Posterior vena cava (tissue), 2 donors: ENCODE measurements at regions not wholly inside any gene's neighbourhood (a gene's known extent, or its start where the extent isn't known, plus 50 kb on each side); places are given as distances from the start of the nearest gene placed in this dataset.

Source experiments
- DNase-seq: peaks from one replicate; pipeline ENCODE4 v3.0.0-alpha.2; 2020; ENCODE audit warnings: low spot score
- intact Hi-C, 2 donors: fragments of 100-400 bp; cut with DNase I; formaldehyde crosslinking; loops; one replicate each; pipeline versions ENCODE4 v1.14.1 to v1.14.2; 2022 to 2023
- donor health status: DM: yes; HTN: yes; CAD: no.
- donor health status: DM: yes; HTN: yes; CAD: no.

DNA sequence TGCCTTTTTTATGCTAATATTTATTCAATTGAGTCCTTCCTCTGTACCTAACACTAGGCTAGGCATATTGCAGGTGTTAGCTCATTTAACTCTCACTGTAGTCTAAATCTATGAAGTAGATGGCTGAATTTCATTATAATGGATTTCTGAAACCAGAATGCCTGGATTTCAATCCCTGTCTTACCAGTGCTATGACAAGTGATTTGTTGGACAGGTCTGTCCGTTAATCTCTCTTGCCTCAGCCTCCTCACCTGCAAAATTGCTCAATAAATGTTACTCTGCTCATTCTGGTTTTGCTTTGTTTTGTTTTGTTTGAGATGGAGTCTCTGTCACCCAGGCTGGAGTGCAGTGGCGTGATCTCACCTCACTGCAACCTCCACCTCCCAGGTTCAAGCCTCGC, 146.1 kb upstream of the ADGRL2 start:
- no peak for DNase-seq
- intact Hi-C loops: no loop called here

DNA sequence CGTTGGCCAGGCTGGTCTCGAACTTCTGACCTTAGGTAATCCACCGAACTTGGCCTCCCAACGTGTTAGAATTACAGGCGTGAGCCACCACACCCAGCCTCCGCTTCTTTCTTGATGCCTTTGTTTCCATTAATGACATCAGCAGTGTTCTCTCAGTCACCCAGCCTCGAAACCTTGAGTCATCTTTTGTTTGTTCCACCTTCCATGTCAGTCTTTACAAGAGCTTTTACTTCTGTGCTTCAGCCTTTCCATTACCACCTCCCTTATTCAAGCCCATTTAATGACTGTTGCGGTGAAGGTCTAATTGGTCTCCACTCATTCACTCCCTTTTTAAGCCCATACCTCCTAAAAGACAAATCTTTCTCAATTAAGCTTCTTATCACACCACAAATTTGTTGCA, 146.6 kb upstream of the ADGRL2 start:
- intact Hi-C loops: no loop called here
- no peak for DNase-seq

DNA sequence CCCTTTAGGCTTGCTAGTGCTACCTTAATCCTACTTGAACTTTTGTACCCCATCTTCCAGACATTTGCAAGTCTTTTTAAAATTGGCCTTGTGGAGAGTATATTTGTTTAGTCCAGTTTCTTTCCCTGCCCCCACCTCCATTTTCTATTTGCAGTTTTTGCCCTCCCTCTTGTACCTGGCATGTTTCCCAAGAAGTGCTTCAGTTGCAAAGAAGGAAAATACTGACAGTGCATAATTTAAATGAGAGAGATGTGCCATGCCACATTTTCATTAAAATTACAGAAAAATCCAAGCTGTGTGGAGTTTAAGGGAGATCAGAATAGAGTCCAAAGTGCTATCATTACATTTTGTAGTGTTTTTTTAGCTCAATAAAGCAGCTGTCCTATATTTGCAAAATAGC, 150.0 kb upstream of the ADGRL2 start:
- intact Hi-C loops: no loop called here
- DNase-seq: no peak

DNA sequence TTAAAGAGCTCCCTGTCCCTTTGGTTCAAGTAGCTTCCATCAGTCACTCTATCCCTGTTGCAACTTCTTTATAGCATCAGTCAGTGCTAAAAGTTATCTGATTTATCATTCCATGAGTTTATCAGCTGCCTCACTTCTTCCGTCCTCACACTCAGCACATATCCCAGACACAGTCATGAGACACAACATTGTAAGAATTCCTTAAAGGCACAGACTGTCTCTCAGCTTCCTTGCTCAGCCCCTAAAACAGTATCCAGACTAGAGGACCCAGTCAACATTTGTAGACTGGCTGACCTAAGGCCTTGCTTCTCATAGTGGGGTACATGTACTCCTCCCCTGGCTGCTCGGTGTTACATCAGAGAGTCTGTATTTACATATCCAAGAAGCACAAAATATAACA, 164.9 kb upstream of the ADGRL2 start:
- no peak for DNase-seq
- intact Hi-C loops: no loop called here

DNA sequence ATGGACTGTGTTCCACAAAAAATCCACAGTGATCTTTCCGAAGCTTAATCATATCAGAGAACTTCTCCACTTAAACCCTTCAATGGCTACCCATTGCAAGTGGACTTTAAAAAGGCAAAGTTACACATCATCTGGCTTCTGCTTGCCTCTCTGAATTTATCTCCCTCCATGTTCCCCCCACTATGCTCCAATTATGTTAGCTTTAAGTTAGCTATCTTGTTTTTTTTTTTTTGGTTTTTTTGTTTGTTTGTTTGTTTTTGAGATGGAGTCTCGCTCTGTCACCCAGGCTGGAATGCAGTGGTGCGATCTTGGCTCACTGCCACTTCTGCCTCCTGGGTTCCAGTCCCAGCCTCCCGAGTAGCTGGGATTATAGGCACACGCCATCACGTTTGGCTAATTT, 166.4 kb upstream of the ADGRL2 start:
- intact Hi-C loops: no loop called here
- DNase-seq: no peak

DNA sequence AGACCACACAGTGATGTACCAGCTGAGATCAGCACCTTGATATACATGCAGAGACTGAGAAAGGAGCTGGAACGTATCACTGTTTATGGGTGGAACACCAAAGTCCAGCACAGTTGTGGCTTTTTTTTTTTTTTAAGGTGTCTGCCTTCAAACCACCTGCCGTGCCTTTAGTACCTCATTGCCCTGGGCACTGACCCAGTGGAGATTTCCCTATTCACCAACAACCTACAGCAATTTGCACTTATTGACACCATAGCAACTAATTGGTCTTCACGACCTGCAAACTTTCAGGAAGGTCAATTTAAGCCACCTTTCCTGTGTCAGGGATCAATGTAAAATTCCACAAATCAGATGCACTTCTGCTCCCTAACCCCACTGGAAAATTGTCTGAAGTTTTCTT, 181.6 kb upstream of the ADGRL2 start:
- intact Hi-C loops: no loop called here

DNA sequence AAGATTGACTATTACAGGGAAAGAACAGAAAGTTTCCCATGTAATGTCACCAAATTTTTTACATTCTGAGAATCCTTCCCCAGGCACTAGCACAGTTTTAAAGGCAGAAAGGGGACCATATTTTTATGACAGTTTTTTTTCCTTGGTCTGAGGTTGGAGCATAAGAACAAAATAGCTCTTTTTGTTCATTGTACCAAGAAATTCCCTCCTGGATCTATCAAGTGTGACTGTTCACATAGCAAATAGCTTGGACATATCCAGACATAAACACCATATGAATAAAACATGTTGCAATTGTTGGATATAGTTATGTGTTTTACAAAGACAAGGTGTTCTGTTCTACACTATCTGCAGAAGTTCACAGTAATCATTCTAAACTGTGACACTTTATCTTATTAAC, 182.4 kb upstream of the ADGRL2 start:
- intact Hi-C loops: no loop called here
- no peak for DNase-seq

More for the DNA sequence above, 181.6 kb upstream of the ADGRL2 start:
- DNase-seq: no peak

DNA sequence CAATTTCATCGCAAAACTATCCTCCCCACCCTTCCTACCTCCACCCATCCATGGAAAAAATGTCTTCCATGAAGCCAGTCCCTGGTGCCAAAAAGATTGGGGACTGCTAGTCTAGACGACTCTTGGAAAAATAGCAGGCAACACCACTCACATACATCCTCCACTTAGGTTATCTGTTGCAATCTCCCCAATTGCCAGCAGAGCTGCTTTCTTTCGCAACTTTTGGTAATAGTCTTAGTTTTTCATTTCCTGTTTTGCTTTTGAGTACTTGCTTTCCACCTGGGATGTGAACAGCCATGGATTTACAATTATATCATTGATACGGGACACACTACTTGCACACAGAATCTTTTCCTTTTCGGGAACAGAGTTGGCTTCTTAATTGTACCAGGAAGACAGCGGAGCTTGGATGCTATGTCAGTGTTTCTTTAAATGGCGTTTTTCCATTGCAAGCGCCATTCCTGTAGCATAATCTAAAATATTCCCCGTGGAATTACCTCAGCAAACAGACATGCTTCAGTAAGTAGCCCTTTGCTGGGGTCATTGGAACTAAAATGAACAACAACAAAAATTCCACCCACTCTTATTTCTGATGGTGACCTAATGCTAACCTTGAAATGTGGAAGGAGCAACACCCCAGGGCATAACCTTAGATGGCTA, 183.3 kb upstream of the ADGRL2 start:
- intact Hi-C loops: no loop called here
- no peak for DNase-seq

DNA sequence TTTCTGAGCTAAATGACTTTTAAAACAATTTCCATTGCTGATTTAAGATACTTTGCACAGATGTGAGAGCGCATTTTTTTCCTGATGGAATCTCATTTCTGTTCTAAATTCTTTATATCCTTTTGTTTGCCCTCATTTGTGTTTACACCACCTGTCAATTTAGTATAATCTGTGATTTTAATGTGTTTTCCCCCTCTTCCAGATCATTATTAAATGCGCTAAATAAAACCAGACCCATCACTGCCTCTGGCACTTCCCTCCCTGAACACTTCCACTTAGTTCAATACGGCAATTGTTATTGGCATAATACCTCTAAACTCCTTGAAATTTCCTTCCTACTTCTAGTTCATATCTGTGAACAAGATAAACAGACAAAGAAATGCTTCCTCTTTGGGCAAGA, 186.9 kb upstream of the ADGRL2 start:
- no peak for DNase-seq
- intact Hi-C loops: no loop called here

DNA sequence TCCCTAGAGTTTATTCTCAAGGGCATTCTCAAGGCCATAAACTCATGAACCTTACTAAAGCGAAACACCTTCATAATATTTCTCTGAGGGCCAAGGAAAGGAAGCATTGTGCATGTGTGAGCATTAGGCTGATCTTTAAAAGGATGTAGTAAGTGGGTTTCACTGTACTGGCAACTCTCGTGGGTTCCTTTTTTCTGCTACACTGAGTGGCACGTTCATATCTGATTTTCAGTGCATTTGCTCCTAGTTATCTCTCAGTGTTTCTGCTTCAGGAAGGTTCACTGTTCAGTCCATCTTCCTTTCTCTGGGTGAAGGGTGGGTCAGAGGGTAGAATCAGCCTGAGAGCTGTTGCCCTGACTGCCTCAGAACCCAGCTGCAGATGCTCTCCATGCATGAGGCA, 192.8 kb upstream of the ADGRL2 start:
- intact Hi-C loops: no loop called here
- no peak for DNase-seq

DNA sequence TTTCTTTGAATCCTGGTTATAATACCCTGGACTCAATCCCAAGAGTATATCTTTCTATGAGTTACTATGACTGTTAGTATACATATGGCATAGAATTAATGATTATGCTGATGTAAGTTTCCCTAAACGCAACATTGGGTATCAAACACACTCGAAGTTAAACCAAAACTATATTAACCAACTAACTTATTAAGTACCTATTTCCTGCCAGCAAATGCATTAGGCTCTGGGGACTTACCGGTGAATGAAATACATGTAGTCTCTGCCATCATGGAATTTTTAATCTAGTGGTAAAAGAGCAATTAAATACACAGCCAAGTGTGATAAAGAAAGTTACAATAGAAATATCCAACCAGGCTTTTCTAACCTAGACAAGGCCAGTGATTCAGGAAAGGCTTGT, 193.6 kb upstream of the ADGRL2 start:
- DNase-seq: no peak
- intact Hi-C loops: no loop called here

DNA sequence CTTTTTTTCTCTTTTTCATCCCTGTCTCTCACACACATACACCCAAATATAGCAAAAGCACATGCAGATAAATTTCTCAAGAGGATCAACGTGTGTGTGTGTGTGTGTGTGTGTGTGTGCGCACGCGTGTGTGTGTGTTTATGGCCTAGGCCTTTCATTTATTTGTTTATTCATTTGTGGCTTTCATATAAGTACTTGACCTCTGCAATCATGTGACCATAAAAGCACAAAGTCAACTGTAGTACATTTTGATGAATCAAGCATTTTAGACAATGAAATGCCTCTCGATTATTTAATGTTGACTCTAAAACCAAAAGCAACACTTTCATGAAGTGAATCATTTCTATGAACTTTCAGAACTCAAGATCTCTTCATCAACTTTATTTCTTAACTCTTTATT, 194.1 kb upstream of the ADGRL2 start:
- no peak for DNase-seq
- intact Hi-C loops: no loop called here

DNA sequence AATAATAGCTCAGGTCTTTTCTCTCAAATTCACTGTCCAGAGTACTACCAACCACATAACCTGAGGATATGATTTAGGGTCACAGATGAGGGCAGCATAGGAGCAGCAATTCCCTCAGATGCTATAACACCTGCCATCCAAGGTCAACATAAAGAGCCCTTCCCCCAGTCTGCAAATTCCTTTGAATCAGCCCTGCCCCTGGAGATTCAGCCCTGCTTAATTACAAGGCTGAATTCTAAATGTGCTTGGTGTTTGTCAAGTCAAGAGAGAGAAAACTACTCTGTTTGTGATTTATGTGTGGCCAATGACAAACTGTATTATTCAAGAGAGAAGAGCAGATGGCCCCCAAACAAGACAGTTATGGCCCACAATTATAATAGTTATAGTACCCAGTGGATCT, 195.7 kb upstream of the ADGRL2 start:
- no peak for DNase-seq
- intact Hi-C loops: no loop called here

DNA sequence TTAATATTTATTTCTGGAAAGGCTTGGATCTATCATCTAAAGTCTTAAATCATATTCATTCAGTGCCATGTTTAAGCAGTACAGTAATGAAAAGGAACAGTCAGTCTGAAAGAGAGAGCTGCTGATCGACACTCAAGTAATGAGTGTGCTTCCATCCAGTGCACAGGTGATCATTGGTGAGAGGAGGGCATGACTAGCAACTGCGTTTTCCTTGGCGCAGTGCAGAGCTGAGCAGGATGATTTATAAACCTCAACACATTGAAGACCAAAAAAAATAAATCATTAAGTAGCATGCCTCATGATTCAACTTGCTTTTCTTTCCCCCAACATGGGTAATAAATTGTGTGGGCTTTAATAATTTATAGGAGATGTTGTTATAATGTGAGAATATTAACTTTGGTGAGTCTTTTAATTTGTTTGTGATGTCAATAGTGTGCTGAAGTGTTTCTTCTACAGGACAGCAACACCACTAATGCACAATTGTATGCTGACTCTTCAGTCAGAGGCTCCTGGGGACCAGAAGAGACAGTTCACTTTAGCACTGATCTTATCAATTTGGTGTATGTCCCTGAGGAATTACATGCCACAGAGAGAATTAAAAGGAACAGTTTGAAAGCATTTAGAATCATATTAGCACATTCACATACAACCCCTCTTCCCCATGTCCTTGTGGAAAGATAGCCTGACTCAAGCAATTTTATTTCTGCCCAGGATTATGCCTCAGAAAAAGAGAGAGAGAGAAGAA, 199.7 kb upstream of the ADGRL2 start:
- no peak for DNase-seq
- intact Hi-C loops: no loop called here

DNA sequence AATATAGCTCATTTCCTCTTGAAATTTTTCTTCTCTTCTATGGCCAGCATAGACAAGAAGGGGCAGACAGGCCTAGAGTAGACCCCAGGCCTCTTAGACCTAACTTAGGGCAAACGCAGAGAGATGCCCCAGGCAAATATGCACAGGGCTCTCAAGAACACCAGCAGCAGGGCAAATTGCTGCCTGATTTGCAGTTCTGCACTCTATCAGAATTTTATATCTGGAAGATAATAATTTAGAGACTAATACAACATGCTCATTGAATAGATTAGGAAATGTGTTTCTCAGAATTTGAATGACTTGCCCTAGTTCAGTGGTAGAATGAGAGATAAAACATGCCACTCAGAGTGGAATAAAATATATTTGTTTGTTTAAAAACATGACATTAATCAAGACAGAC, 200.4 kb upstream of the ADGRL2 start:
- intact Hi-C loops: no loop called here

DNA sequence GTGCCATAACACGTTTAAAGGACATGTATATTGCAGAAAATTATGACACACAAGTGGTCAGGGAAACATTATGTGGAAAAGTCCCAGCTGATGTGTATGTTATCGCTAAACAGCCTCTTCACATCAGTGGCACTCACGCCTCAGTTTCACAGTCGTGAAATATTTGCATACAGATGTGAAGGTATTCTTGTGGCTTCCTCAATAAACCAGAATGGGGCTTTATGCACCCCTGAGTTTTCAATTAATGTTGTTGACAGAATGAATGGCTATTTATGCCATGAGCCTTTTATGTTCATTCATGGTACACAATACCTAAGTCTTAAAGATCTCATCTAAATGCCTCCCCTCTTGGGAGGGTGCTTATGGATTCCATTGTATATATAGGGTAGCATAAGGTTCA, 202.1 kb upstream of the ADGRL2 start:
- intact Hi-C loops: no loop called here
- DNase-seq: no peak

More for the DNA sequence above, 200.4 kb upstream of the ADGRL2 start:
- DNase-seq: no peak

DNA sequence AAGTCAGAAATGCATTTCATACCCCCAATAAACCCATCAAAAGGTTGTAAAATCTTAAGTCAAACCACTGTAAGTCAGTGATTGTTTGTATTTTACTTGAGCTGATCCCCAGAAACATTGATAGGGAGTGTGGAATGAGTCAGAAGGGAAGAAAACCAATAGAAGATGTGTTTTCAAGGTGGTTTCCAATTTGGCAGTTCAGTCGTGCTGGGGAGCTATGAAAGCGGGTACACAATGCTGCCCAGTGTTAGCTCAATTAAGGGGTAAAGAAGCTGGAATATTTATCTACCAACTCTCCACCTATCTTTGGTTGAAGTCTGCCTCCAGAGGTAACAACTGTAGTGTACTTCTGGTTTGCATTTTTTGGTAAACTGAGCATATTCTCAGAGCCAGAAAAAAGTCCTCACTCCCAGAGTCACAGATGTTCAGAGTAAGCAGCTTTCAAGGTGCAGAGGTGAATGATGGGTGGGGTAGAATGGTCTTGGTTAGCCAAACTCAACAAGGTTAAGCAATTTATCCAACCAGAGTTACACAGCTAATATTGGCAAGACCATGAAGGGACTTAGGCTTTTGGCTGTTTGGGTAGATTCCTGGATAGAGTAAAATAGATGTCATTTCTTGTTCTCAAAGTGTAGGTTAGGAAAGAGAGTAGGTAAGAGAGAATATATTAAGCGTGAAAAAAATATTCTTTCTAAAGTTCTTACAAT, 202.9 kb upstream of the ADGRL2 start:
- intact Hi-C loops: no loop called here
- DNase-seq: no peak

DNA sequence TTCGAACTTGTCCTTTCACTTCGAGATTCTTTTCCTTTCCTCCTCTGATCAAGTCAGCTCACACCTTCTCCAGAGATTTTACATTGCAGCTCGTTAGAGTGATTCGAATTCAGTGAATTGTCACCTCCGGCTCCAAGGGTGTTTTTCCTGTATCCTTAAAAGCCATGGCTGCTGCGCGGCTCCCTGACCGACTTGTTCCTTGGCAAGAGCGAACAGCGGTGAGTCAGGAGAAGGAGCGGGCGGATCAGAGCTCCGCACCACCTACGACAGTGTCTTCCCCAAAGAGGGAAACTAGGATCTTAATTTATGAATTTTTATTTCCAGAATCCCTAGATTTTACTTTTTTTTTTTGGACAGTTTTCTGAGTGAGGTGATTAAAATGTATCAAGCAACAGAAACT, 204.4 kb upstream of the ADGRL2 start:
- intact Hi-C loops: no loop called here
- no peak for DNase-seq

DNA sequence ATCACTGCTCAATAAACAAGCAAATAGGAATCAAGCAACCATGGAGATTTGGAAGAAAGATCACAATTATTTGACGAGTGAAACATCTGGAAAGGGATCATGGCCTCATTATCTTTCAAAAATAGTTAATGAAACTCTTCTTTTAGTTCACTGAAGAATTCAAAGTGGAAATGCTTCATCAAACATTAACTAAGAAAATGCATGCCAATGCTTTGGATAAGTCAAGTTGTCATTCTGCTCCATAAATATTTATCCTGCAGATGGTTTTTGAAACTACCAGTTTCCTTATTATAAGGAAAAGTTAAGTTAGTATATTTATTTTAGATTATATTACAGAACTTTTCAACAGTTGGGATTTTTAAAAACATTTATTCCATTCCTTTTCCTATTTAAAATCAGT, 206.5 kb upstream of the ADGRL2 start:
- DNase-seq: no peak
- intact Hi-C loops: no loop called here

DNA sequence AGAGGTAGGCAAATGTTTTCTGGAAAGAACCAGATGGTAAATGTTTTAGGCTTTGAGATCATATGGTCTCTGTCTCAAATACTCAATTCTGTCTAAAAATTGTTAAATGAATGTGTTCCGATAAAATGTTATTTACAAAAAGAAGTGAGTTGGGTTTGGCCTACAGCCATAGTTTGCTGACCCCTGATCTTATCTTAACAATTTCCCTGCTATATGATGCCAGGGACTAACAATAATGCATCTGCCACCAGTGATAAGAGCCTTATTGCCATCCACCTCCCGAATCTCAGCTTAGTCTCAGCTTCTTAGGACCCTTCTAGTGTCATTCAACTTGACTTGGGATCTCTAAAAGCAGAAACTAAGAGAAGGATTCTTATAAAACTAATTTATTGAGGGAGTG, 208.5 kb upstream of the ADGRL2 start:
- no peak for DNase-seq
- intact Hi-C loops: no loop called here

DNA sequence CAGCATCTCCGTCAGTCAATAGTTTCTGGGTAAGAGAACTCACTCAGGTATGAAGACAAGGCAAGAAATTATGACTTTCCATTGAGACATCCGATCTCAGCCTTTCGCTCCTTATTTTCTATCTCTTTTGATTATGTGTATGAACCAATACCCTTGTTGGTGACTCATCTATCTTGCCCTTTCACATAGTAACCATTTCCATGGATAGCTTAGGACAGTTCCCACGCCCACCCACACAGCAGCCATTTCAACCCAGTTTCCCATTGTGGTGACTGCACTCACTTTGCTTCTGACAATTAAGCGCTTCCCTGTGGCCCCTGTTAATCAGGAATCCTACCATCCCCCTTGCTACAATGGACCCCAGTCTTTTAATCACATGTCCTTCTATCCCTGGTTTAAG, 210.6 kb upstream of the ADGRL2 start:
- intact Hi-C loops: no loop called here

More for the DNA sequence above, 210.6 kb upstream of the ADGRL2 start:
- no peak for DNase-seq
